ENCODE measurements at regions not wholly inside any gene's neighbourhood (a gene's known extent, or its start where the extent isn't known, plus 50 kb on each side); places are given as distances from the start of the nearest gene placed in this dataset.

DNA sequence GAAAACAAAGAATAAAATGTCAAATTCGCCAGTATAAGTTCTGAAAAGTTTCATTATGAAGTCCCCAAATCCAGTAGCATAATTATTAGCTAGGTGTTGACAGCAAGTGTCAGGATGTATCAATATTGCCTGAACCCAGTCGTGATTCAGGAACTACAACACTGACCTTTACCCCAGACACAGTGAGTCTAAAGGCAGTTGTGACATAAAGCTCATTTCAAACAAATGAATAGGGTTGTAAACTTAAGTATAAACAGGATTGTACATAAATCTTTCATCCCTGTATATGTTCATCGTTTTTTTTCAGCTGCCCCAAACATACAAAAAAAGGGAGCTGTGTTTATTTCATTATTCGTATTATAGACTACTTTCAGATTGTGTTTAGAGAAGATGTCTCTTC, 385.7 kb downstream of the PLK2 start:
- TF ChIP-seq, protein P1, sequence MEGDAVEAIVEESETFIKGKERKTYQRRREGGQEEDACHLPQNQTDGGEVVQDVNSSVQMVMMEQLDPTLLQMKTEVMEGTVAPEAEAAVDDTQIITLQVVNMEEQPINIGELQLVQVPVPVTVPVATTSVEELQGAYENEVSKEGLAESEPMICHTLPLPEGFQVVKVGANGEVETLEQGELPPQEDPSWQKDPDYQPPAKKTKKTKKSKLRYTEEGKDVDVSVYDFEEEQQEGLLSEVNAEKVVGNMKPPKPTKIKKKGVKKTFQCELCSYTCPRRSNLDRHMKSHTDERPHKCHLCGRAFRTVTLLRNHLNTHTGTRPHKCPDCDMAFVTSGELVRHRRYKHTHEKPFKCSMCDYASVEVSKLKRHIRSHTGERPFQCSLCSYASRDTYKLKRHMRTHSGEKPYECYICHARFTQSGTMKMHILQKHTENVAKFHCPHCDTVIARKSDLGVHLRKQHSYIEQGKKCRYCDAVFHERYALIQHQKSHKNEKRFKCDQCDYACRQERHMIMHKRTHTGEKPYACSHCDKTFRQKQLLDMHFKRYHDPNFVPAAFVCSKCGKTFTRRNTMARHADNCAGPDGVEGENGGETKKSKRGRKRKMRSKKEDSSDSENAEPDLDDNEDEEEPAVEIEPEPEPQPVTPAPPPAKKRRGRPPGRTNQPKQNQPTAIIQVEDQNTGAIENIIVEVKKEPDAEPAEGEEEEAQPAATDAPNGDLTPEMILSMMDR (IDR thresholded peaks at IDR 0.05; ENCODE audit: low read depth, low read length, poor library complexity, severe bottlenecking) = no peak
- TF ChIP-seq EZH2phosphoT487 (IDR thresholded peaks at IDR 0.05; ENCODE audit: borderline replicate concordance, low read length) = no peak

Measured in DOHH2 (cell line).